Right cardiac atrium (tissue), 5 donors: ENCODE measurements at regions not wholly inside any gene's neighbourhood (a gene's known extent, or its start where the extent isn't known, plus 50 kb on each side); places are given as distances from the start of the nearest gene placed in this dataset.
A peak's percentile ranks its signal among the peaks of the same experiment; 100 is the strongest.

Source experiments
- ATAC-seq, 2 donors: fragments of 200-7000 bp; cut with Tn5 transposase; one replicate each; pipeline versions ENCODE4 v1.8.0 to v1.9.1; 2020; ENCODE audit warnings: moderate library complexity in 2 of 2, mild to moderate bottlenecking in 1 of 2
- DNase-seq, 3 donors: peaks; one replicate each; pipeline ENCODE4 v3.0.0-alpha.2; 2020
- H3K27ac ChIP-seq: one replicate; pipeline ENCODE4 v1.5.1; 2013; ENCODE audit warnings: mild to moderate bottlenecking, low read length, control low read depth, moderate library complexity
- H3K27me3 ChIP-seq: one replicate; pipeline ENCODE4 v1.6.1; 2013; ENCODE audit not compliant: control insufficient read depth, insufficient read depth
- H3K4me1 ChIP-seq: one replicate; pipeline ENCODE4 v1.6.1; 2013; ENCODE audit warnings: low read length; ENCODE audit not compliant: control insufficient read depth, insufficient read depth
- H3K4me3 ChIP-seq: one replicate; pipeline ENCODE4 v1.5.1; 2013; ENCODE audit warnings: low read length, control low read depth
- H3K9me3 ChIP-seq: one replicate; pipeline ENCODE4 v1.6.1; 2013; ENCODE audit warnings: low read length; ENCODE audit not compliant: control insufficient read depth
- WGBS: extraction: QIAGEN DNeasy Blood & Tissue Kit; methylation state at CpG from one replicate; pipeline ENCODE4 v1.1.7; 2013; 5-methylcytosine and 5-hydroxymethylcytosine counted together
- intact Hi-C, 4 donors: fragments of 100-400 bp; cut with DNase I; formaldehyde crosslinking; loops; one replicate each; pipeline versions ENCODE4 v1.11.0 to v1.14.0; 2022 to 2023
- donor health status: healthy with polysubstance abuse.
- donor health status: DM: no; HTN: yes; CAD: no.
- donor health status: DM: no; HTN: no; CAD: no.
- donor health status: DM: no; HTN: yes; CAD: no; lungs with severe emphysema.
- donor health status: DM: yes; HTN: yes; CAD: no.

GRCh38 chr13:34278780-34279179, 460.8 kb downstream of the RFC3 start:
- no peak for DNase-seq
- Histone ChIP-seq H3K4me1 (no peaks in the 10 kb centered on the region), H3K4me3 (no peak overlapping the region), H3K27me3 (no peaks in the 10 kb centered on the region), H3K9me3 (no peaks in the 10 kb centered on the region), H3K27ac (no peak overlapping the region)
- ATAC-seq: no peak
- intact Hi-C loops: no loop called here
- 57% methylated on average over 2 of the region's 2 CpGs for WGBS

GRCh38 chr13:34290661-34291060, 472.7 kb downstream of the RFC3 start:
- no peak overlapping the region for H3K4me3 ChIP-seq
- ATAC-seq (no peak), DNase-seq (no peak)
- no peaks in the 10 kb centered on the region for H3K4me1 ChIP-seq
- H3K27me3 ChIP-seq: no peaks in the 10 kb centered on the region
- no peaks in the 10 kb centered on the region for H3K9me3 ChIP-seq
- no peak overlapping the region for H3K27ac ChIP-seq
- intact Hi-C loops: no loop called here

- DNase-seq (peak in 2 of 3 donors; percentile 45 to 52), ATAC-seq (peak; percentile 55 to 66)
- no peak overlapping the region for H3K27ac ChIP-seq
- 22% methylated on average over 5 of the region's 5 CpGs for WGBS
- intact Hi-C loops: no loop called here
- no peaks in the 10 kb centered on the region for H3K27me3 ChIP-seq
- no peaks in the 10 kb centered on the region for H3K4me1 ChIP-seq
- no peak overlapping the region for H3K4me3 ChIP-seq
- no peaks in the 10 kb centered on the region for H3K9me3 ChIP-seq
These were observed 476.7 kb downstream of the RFC3 start for GRCh38 chr13:34294483-34295129.

GRCh38 chr13:34300559-34300958, 482.6 kb downstream of the RFC3 start:
- no peak overlapping the region for H3K4me3 ChIP-seq
- no peaks in the 10 kb centered on the region for H3K4me1 ChIP-seq
- no peak overlapping the region for H3K27ac ChIP-seq
- DNase-seq (no peak), ATAC-seq (no peak)
- H3K27me3 ChIP-seq: no peaks in the 10 kb centered on the region
- H3K9me3 ChIP-seq: peaks cover 2% of the 10 kb centered on the region
- 41% methylated on average over 1 of the region's 1 CpG for WGBS
- intact Hi-C loops: no loop called here

GRCh38 chr13:34302596-34302995, 484.6 kb downstream of the RFC3 start:
- ATAC-seq (no peak), DNase-seq (no peak)
- Histone ChIP-seq H3K4me1 (no peaks in the 10 kb centered on the region), H3K27me3 (no peaks in the 10 kb centered on the region), H3K4me3 (no peak overlapping the region), H3K27ac (no peak overlapping the region), H3K9me3 (peaks cover 2% of the 10 kb centered on the region)
- intact Hi-C loops: no loop called here

GRCh38 chr13:34303346-34303745, 485.4 kb downstream of the RFC3 start:
- no peaks in the 10 kb centered on the region for H3K27me3 ChIP-seq
- H3K27ac ChIP-seq: no peak overlapping the region
- DNase-seq (no peak), ATAC-seq (no peak)
- intact Hi-C loops: no loop called here
- H3K9me3 ChIP-seq: peaks cover 2% of the 10 kb centered on the region
- no peak overlapping the region for H3K4me3 ChIP-seq
- no peaks in the 10 kb centered on the region for H3K4me1 ChIP-seq

- DNase-seq (no peak), ATAC-seq (no peak)
- peaks cover 2% of the 10 kb centered on the region for H3K9me3 ChIP-seq
- 70% methylated on average over 5 of the region's 5 CpGs for WGBS
- H3K4me1 ChIP-seq: no peaks in the 10 kb centered on the region
- H3K27ac ChIP-seq: no peak overlapping the region
- no peaks in the 10 kb centered on the region for H3K27me3 ChIP-seq
- intact Hi-C loops: no loop called here
- H3K4me3 ChIP-seq: no peak overlapping the region
These were observed 489.7 kb downstream of the RFC3 start for GRCh38 chr13:34307607-34308006.

- DNase-seq: no peak
- 86% methylated on average over 1 of the region's 1 CpG for WGBS
- intact Hi-C loops: no loop called here
- Histone ChIP-seq H3K4me3 (no peak overlapping the region), H3K27ac (no peak overlapping the region), H3K27me3 (no peaks in the 10 kb centered on the region), H3K4me1 (no peaks in the 10 kb centered on the region), H3K9me3 (no peaks in the 10 kb centered on the region)
- no peak for ATAC-seq
These were observed 490.8 kb downstream of the RFC3 start for GRCh38 chr13:34308725-34309124.

GRCh38 chr13:34310539-34310938, 492.6 kb downstream of the RFC3 start:
- no peaks in the 10 kb centered on the region for H3K27me3 ChIP-seq
- no peak overlapping the region for H3K4me3 ChIP-seq
- intact Hi-C loops: no loop called here
- no peak for DNase-seq
- no peak overlapping the region for H3K27ac ChIP-seq
- 96% methylated on average over 3 of the region's 3 CpGs for WGBS
- no peak for ATAC-seq
- H3K9me3 ChIP-seq: no peaks in the 10 kb centered on the region
- H3K4me1 ChIP-seq: no peaks in the 10 kb centered on the region

- intact Hi-C loops: no loop called here
- no peaks in the 10 kb centered on the region for H3K9me3 ChIP-seq
- H3K27ac ChIP-seq: no peak overlapping the region
- ATAC-seq (no peak), DNase-seq (no peak)
- H3K4me3 ChIP-seq: no peak overlapping the region
- H3K4me1 ChIP-seq: no peaks in the 10 kb centered on the region
- H3K27me3 ChIP-seq: no peaks in the 10 kb centered on the region
These were observed 493.3 kb downstream of the RFC3 start for GRCh38 chr13:34311251-34311650.

GRCh38 chr13:34312578-34312977, 494.6 kb downstream of the RFC3 start:
- no peaks in the 10 kb centered on the region for H3K27me3 ChIP-seq
- H3K27ac ChIP-seq: no peak overlapping the region
- ATAC-seq (no peak), DNase-seq (no peak)
- no peaks in the 10 kb centered on the region for H3K9me3 ChIP-seq
- no peak overlapping the region for H3K4me3 ChIP-seq
- intact Hi-C loops: no loop called here
- WGBS: 85% methylated on average over 1 of the region's 1 CpG
- H3K4me1 ChIP-seq: no peaks in the 10 kb centered on the region

GRCh38 chr13:34320084-34320483, 502.1 kb downstream of the RFC3 start:
- ATAC-seq: no peak
- H3K27ac ChIP-seq: no peak overlapping the region
- no peak for DNase-seq
- H3K4me3 ChIP-seq: no peak overlapping the region
- peaks cover 1% of the 10 kb centered on the region for H3K4me1 ChIP-seq
- intact Hi-C loops: no loop called here
- 82% methylated on average over 1 of the region's 1 CpG for WGBS
- no peaks in the 10 kb centered on the region for H3K27me3 ChIP-seq
- no peaks in the 10 kb centered on the region for H3K9me3 ChIP-seq
